Caco-2 (cell line): ENCODE measurements at regions not wholly inside any gene's neighbourhood (a gene's known extent, or its start where the extent isn't known, plus 50 kb on each side); places are given as distances from the start of the nearest gene placed in this dataset.

ENCODE experiments used
- BruUV-seq: library from RNA; stranded (reverse); fragments of 400-500 nt; replicated peaks from 2 replicates; lab custom pipeline; 2021; lab: Mats Ljungman, UMichigan
- CTCF ChIA-PET: fragments of 300-600 bp; sonication (Branson Sonifier 250); formaldehyde crosslinking; loops from one replicate; lab custom pipeline; 2022; ENCODE audit warnings: antibody characterized with exemption; lab: Charles Lee
- POLR2A ChIA-PET: fragments of 300-600 bp; sonication (Branson Sonifier 250); formaldehyde crosslinking; loops from one replicate; lab custom pipeline; 2022; ENCODE audit warnings: antibody characterized with exemption; lab: Charles Lee
- DNase-seq, 2 experiments: peaks; one replicate each; pipeline versions ENCODE4 v3.0.0 to v3.0.0-alpha.2; 2020 to 2022
- H3K27me3 ChIP-seq: replicated peaks from 2 replicates; pipeline ENCODE4 v1.6.0; 2011; ENCODE audit warnings: low read length; ENCODE audit not compliant: control insufficient read depth, insufficient read depth
- H3K36me3 ChIP-seq: 2 replicates; pipeline ENCODE4 v1.5.1; 2011; ENCODE audit warnings: low read length; ENCODE audit not compliant: control insufficient read depth, insufficient read depth
- H3K4me1 ChIP-seq: fragments of 250-450 bp; sonication (Bioruptor Pico); 2 replicates; pipeline ENCODE4 v1.5.1; 2020; ENCODE audit warnings: mild to moderate bottlenecking
- H3K4me3 ChIP-seq: 2 replicates; pipeline ENCODE4 v1.5.1; 2011; ENCODE audit warnings: low read depth, mild to moderate bottlenecking, control low read depth, low read length
- H3K9me3 ChIP-seq: fragments of 250-450 bp; sonication (Bioruptor Pico); 2 replicates; pipeline ENCODE4 v1.5.1; 2020; ENCODE audit warnings: mild to moderate bottlenecking, moderate library complexity
- H3K27ac Mint-ChIP-seq: one replicate; pipeline ENCODE4 v1.8.0; 2022; ENCODE audit warnings: mixed read lengths; ENCODE audit not compliant: unreplicated experiment
- H3K27me3 Mint-ChIP-seq: one replicate; pipeline ENCODE4 v1.8.0; 2022; ENCODE audit warnings: mixed read lengths; ENCODE audit not compliant: insufficient read depth, unreplicated experiment
- H3K36me3 Mint-ChIP-seq: one replicate; pipeline ENCODE4 v1.8.0; 2022; ENCODE audit warnings: mild to moderate bottlenecking, mixed read lengths; ENCODE audit not compliant: insufficient read depth, unreplicated experiment
- H3K4me1 Mint-ChIP-seq: one replicate; pipeline ENCODE4 v1.8.0; 2022; ENCODE audit warnings: low read depth, mixed read lengths; ENCODE audit not compliant: unreplicated experiment
- H3K4me3 Mint-ChIP-seq: one replicate; pipeline ENCODE4 v1.8.0; 2022; ENCODE audit warnings: mild to moderate bottlenecking, moderate library complexity, mixed read lengths; ENCODE audit not compliant: unreplicated experiment
- H3K9me3 Mint-ChIP-seq: one replicate; pipeline ENCODE4 v1.8.0; 2022; ENCODE audit warnings: mixed read lengths; ENCODE audit not compliant: unreplicated experiment
- intact Hi-C: fragments of 100-400 bp; cut with micrococcal nuclease; formaldehyde crosslinking; loops from one replicate; pipeline ENCODE4 v1.10.0; 2022; ENCODE audit not compliant: unreplicated experiment
- TF ChIP-seq, protein P1 (sequence below), 2 experiments: fragments of 200-600 bp in 1 of 2; IDR thresholded peaks; 1 replicate in 1 of 2; 2 replicates in 1 of 2; pipeline versions ENCODE4 v1.5.1 to v1.8.0; 2011 to 2022; ENCODE audit warnings: antibody characterized with exemption in 1 of 2, control low read depth in 1 of 2, inconsistent platforms in 1 of 2, low read depth in 1 of 2, low read length in 1 of 2, mild to moderate bottlenecking in 1 of 2, moderate library complexity in 1 of 2; ENCODE audit not compliant: insufficient read depth in 1 of 2, severe bottlenecking in 1 of 2, unreplicated experiment in 1 of 2

DNA sequence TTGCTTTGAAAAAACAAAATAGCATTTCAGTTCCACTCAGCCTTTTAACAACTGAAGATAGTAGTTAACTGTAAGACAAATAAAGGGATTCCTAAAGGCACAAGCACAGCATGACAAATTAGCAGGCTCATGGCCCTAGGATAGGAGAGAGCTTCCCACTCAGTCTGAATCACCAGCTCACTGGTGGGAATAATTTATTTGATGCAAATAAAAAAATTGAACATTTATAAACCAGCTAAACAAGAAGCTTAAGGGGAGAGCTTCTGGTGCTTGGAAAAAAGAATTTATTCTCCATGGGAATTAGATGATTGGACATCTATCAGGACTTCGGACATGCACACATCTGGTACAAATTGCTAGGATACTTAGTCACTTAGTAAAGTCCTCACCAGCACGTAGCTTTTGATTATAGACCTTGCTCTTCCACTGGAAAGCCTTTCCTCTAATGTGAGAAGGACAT is 294.1 kb upstream of the TNC start:
- TF ChIP-seq, protein P1, sequence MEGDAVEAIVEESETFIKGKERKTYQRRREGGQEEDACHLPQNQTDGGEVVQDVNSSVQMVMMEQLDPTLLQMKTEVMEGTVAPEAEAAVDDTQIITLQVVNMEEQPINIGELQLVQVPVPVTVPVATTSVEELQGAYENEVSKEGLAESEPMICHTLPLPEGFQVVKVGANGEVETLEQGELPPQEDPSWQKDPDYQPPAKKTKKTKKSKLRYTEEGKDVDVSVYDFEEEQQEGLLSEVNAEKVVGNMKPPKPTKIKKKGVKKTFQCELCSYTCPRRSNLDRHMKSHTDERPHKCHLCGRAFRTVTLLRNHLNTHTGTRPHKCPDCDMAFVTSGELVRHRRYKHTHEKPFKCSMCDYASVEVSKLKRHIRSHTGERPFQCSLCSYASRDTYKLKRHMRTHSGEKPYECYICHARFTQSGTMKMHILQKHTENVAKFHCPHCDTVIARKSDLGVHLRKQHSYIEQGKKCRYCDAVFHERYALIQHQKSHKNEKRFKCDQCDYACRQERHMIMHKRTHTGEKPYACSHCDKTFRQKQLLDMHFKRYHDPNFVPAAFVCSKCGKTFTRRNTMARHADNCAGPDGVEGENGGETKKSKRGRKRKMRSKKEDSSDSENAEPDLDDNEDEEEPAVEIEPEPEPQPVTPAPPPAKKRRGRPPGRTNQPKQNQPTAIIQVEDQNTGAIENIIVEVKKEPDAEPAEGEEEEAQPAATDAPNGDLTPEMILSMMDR (IDR thresholded peaks at IDR 0.05; ENCODE audit: insufficient read depth in 1 of 2, low read depth in 1 of 2, low read length in 1 of 2, severe bottlenecking in 1 of 2, unreplicated experiment in 1 of 2): no peak
- H3K27ac Mint-ChIP-seq: no peak overlapping the region
- POLR2A ChIA-PET: no interaction called here
- H3K27me3 Mint-ChIP-seq: peaks cover 2% of the 10 kb centered on the region
- H3K27me3 ChIP-seq: no peaks in the 10 kb centered on the region
- CTCF ChIA-PET: no interaction called here
- no peak overlapping the region for H3K4me3 Mint-ChIP-seq
- intact Hi-C loops: no loop called here
- no peak overlapping the region for H3K4me3 ChIP-seq
- no peak for DNase-seq
- no peaks in the 10 kb centered on the region for H3K36me3 ChIP-seq
- no peaks in the 10 kb centered on the region for H3K4me1 Mint-ChIP-seq
- no peaks in the 10 kb centered on the region for H3K36me3 Mint-ChIP-seq
- peaks cover 25% of the 10 kb centered on the region for H3K9me3 Mint-ChIP-seq
- H3K9me3 ChIP-seq: no peaks in the 10 kb centered on the region
- no peaks in the 10 kb centered on the region for H3K4me1 ChIP-seq
- BruUV-seq: no TSS peak

DNA sequence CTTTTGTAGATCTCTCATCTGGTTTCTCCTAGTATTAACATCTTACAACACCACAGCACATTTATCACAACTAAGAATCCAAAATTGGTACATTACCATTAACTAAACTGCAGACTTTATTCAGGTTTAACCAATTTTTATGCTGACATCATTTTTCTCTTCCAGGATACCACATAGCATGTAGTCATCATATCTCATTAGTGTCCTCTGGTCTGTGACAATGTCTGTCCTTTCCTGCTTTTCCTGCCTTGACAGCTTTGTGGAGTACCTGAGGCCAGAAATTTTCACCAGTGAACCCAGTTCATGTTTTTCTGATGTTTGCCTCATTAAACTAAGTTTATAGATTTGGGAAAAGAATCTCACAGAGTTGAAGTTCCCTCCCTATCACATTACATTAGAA is 294.7 kb upstream of the TNC start:
- Mint-ChIP-seq H3K4me1 (no peaks in the 10 kb centered on the region), H3K27ac (no peak overlapping the region), H3K4me3 (no peak overlapping the region), H3K9me3 (peaks cover 25% of the 10 kb centered on the region), H3K36me3 (no peaks in the 10 kb centered on the region), H3K27me3 (peaks cover 2% of the 10 kb centered on the region)
- Histone ChIP-seq H3K27me3 (no peaks in the 10 kb centered on the region), H3K4me3 (no peak overlapping the region), H3K9me3 (no peaks in the 10 kb centered on the region), H3K36me3 (no peaks in the 10 kb centered on the region), H3K4me1 (no peaks in the 10 kb centered on the region)
- no TSS peak for BruUV-seq
- ChIA-PET POLR2A (no interaction called here), CTCF (no interaction called here)
- intact Hi-C loops: no loop called here
- TF ChIP-seq, protein P1 (IDR thresholded peaks at IDR 0.05; ENCODE audit: insufficient read depth in 1 of 2, low read depth in 1 of 2, low read length in 1 of 2, severe bottlenecking in 1 of 2, unreplicated experiment in 1 of 2): no peak
- DNase-seq: no peak

DNA sequence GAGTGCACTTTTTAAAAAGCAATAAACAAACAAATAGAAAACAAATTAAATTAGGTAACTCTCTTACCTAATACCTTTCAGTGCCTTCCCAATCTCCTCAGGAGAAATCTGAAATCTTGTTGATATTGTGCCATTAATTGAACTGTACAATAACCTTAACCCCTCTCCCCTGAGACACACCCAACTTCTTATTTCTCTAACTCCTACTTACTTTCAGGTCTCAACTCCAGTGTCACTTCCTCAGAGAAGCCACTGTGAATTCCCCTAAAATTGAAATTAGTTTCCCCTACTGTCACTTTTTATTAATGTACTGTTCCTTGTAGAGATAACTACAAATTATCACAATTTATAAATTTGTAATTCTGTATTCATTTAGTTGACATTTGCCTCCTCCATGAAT is 295.3 kb upstream of the TNC start:
- Histone ChIP-seq H3K36me3 (no peaks in the 10 kb centered on the region), H3K27me3 (no peaks in the 10 kb centered on the region), H3K4me1 (no peaks in the 10 kb centered on the region), H3K9me3 (no peaks in the 10 kb centered on the region), H3K4me3 (no peak overlapping the region)
- Mint-ChIP-seq H3K27me3 (peaks cover 2% of the 10 kb centered on the region), H3K9me3 (peaks cover 20% of the 10 kb centered on the region), H3K27ac (no peak overlapping the region), H3K4me3 (no peak overlapping the region), H3K36me3 (no peaks in the 10 kb centered on the region), H3K4me1 (no peaks in the 10 kb centered on the region)
- ChIA-PET POLR2A (no interaction called here), CTCF (no interaction called here)
- BruUV-seq: no TSS peak
- intact Hi-C loops: no loop called here
- TF ChIP-seq, protein P1 (IDR thresholded peaks at IDR 0.05; ENCODE audit: insufficient read depth in 1 of 2, low read depth in 1 of 2, low read length in 1 of 2, severe bottlenecking in 1 of 2, unreplicated experiment in 1 of 2): no peak
- DNase-seq: no peak
